ENCODE measurements at regions not wholly inside any gene's neighbourhood (a gene's known extent, or its start where the extent isn't known, plus 50 kb on each side); places are given as distances from the start of the nearest gene placed in this dataset.

- no peak overlapping the region for H3K4me3 ChIP-seq (ENCODE audit: low read depth, low read length)
- TF ChIP-seq, protein P1, sequence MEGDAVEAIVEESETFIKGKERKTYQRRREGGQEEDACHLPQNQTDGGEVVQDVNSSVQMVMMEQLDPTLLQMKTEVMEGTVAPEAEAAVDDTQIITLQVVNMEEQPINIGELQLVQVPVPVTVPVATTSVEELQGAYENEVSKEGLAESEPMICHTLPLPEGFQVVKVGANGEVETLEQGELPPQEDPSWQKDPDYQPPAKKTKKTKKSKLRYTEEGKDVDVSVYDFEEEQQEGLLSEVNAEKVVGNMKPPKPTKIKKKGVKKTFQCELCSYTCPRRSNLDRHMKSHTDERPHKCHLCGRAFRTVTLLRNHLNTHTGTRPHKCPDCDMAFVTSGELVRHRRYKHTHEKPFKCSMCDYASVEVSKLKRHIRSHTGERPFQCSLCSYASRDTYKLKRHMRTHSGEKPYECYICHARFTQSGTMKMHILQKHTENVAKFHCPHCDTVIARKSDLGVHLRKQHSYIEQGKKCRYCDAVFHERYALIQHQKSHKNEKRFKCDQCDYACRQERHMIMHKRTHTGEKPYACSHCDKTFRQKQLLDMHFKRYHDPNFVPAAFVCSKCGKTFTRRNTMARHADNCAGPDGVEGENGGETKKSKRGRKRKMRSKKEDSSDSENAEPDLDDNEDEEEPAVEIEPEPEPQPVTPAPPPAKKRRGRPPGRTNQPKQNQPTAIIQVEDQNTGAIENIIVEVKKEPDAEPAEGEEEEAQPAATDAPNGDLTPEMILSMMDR (IDR thresholded peaks at IDR 0.05; ENCODE audit: borderline replicate concordance, insufficient read depth, low read depth, low read length), result no peak
These were observed 231.2 kb downstream of the FGF9 start for GRCh38 chr13:21901811-21902708.

GRCh38 chr13:21902709-21903098 lies 231.8 kb downstream of the FGF9 start:
- H3K4me3 ChIP-seq (ENCODE audit: low read depth, low read length), result no peak overlapping the region
- TF ChIP-seq, protein P1 (IDR thresholded peaks at IDR 0.05; ENCODE audit: borderline replicate concordance, insufficient read depth, low read depth, low read length), result no peak

DNA sequence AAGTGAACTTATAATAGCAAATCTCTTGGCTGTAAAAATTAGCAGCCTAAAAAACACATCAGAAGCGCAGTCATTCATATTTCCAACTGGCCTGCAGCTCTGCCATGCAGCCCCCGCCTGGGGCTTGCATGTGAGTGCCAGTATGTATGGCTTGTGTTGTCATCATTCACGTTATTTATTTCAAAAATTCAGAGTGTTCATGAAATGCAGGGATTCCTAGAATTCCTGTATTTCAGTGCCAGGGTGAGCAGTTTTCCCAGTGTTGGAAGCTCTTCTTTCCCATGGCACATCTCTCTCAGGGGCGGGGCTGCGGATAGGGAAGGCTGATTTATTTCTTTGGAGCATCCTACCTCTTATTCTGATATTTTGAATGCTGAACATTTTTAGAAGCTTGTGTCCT lies 234.6 kb downstream of the FGF9 start:
- H3K4me3 ChIP-seq (ENCODE audit: low read depth, low read length), result no peak overlapping the region
- TF ChIP-seq, protein P1 (IDR thresholded peaks at IDR 0.05; ENCODE audit: borderline replicate concordance, insufficient read depth, low read depth, low read length), result no peak

DNA sequence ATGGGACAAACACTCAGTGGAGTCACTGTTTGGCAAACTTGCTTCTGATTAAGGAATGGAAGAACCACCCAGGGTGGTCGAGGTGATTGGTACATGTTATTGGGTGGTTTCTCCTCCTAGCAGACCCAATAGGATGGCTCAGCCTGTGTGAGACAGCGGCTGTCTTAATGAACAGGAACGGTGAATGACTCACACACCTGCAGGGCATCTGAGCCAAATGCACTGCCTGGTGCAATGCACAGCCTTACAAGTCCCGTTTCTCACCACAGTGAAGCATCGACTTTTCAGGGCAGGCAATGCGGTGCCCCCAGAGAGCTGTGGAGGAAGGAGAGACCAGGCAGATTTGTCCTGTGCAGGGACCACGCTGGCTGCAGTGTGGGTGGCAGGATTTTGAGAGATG lies 238.5 kb downstream of the FGF9 start:
- TF ChIP-seq, protein P1 (IDR thresholded peaks at IDR 0.05; ENCODE audit: borderline replicate concordance, insufficient read depth, low read depth, low read length), result no peak
- H3K4me3 ChIP-seq (ENCODE audit: low read depth, low read length), result no peak overlapping the region

DNA sequence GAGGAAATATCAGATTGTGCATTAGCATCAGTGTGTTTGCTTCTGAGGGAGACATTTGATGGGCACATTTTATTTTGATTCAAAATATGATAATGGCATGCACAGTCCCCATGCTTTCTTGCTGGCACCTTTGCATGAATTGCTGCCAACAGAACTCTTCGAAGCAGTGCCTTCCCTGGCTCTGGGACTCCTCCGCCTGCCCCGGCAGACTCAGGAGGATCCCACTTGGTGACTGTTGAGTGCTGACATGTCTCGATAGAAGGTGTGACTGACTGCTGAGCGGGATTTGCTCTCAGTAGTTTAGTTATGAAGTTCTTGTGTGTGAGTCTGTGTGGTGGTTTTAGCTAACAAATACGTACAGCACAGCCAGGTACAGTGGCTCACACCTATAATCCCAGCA lies 239.7 kb downstream of the FGF9 start:
- TF ChIP-seq, protein P1 (IDR thresholded peaks at IDR 0.05; ENCODE audit: borderline replicate concordance, insufficient read depth, low read depth, low read length), result no peak
- no peak overlapping the region for H3K4me3 ChIP-seq (ENCODE audit: low read depth, low read length)

DNA sequence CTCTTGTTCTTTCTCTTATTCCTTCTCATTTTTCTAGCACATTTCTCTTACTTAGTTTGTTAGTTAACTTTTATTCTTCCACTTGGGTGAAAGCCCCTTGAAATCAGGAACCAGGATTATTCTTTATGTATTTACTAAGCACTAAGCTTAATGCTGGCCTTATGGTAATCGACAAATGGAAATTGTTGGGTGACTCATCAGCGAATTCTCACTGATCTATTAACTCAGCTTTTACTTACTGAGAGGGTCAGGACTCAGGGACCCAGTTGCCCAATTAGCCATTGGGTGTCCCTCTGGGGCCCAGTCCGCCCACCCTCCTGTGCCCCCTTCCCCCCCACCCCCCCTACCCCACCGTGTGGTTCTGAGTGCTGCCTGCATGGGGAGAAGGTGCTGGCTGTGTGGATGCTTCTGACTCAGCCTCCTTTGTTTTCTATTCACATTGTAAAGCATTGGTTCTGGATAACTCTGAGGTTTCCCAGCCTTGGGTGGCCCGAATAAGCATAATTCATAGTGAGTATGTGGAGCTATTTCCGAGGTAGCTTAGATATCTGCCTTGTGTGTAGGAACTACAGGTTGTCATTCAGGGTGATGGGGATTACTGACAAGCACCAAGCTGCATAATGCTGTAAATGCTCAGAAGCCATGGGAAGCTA lies 240.9 kb downstream of the FGF9 start:
- H3K4me3 ChIP-seq (ENCODE audit: low read depth, low read length), result no peak overlapping the region
- TF ChIP-seq, protein P1 (IDR thresholded peaks at IDR 0.05; ENCODE audit: borderline replicate concordance, insufficient read depth, low read depth, low read length), result no peak

DNA sequence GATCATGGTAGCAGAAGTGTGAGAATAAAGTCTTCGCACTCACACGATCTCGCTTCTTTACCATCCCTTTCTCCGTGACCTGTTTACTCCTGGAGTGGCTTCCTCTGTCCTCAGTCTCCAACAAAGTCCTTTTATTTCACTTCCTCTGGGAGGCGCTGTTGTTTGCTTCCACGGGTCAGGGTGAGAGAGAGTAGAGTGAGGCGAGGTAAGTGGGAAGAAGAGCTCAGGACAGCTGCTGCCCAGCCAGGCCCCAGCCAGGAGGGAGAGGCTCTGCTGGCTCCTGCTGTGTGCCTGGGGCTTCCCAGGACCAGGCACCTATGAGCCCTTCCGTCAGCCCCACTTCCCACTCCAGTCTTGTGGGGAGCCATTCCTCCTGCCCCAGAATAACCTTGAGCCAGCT lies 242.1 kb downstream of the FGF9 start:
- TF ChIP-seq, protein P1 (IDR thresholded peaks at IDR 0.05; ENCODE audit: borderline replicate concordance, insufficient read depth, low read depth, low read length), result 0 out of 2 replicates have a peak, but pooled peaks have one; percentile 16
- no peak overlapping the region for H3K4me3 ChIP-seq (ENCODE audit: low read depth, low read length)

Measured in GM12875 (cell line).